Neural cell (in vitro differentiated cells): ENCODE measurements at regions not wholly inside any gene's neighbourhood (a gene's known extent, or its start where the extent isn't known, plus 50 kb on each side); places are given as distances from the start of the nearest gene placed in this dataset.

Experiments
- EP300 ChIP-seq: fragments of 450-650 bp; conservative IDR thresholded peaks from 2 replicates; pipeline ENCODE4 v1.6.1; 2014; ENCODE audit warnings: antibody characterized with exemption, mild to moderate bottlenecking, moderate library complexity; ENCODE audit not compliant: poor library complexity, severe bottlenecking
- POLR2AphosphoS5 ChIP-seq: IDR thresholded peaks from 2 replicates; pipeline ENCODE4 v1.6.1; 2012
- TF ChIP-seq, protein P1 (sequence below): fragments of 450-650 bp; IDR thresholded peaks from 2 replicates; pipeline ENCODE4 v1.5.1; 2014; ENCODE audit warnings: antibody characterized with exemption, mild to moderate bottlenecking, moderate library complexity; ENCODE audit not compliant: poor library complexity, severe bottlenecking

DNA sequence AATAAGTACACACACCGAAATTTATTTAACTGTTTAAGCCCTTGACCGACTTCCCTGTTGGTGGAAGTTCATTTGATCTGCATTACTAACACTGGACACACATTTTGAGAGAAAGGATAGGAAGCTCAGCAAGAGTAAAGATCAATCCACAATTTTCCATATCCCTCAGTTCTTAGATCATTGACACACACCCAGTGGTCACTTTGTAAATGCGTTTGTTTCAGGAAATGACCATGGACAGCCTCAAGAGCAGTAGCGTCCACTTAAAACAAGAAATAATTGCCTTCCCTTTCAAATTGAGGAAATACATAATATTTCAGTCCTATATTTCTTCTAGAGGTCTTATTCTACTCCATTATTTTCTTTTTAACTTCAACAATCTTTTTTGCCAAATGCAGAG, 511.5 kb upstream of the PTBP2 start:
- TF ChIP-seq, protein P1, sequence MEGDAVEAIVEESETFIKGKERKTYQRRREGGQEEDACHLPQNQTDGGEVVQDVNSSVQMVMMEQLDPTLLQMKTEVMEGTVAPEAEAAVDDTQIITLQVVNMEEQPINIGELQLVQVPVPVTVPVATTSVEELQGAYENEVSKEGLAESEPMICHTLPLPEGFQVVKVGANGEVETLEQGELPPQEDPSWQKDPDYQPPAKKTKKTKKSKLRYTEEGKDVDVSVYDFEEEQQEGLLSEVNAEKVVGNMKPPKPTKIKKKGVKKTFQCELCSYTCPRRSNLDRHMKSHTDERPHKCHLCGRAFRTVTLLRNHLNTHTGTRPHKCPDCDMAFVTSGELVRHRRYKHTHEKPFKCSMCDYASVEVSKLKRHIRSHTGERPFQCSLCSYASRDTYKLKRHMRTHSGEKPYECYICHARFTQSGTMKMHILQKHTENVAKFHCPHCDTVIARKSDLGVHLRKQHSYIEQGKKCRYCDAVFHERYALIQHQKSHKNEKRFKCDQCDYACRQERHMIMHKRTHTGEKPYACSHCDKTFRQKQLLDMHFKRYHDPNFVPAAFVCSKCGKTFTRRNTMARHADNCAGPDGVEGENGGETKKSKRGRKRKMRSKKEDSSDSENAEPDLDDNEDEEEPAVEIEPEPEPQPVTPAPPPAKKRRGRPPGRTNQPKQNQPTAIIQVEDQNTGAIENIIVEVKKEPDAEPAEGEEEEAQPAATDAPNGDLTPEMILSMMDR: no peak
- TF ChIP-seq POLR2AphosphoS5 (no peak), EP300 (no peak)
